Activated CD8-positive, alpha-beta memory T cell treated with anti-CD3 and anti-CD28 coated beads, Interleukin-2, amount 50 U/mL, for 1 hour (primary cell): ENCODE measurements at regions not wholly inside any gene's neighbourhood (a gene's known extent, or its start where the extent isn't known, plus 50 kb on each side); places are given as distances from the start of the nearest gene placed in this dataset.

ENCODE experiments used
- DNase-seq: peaks from one replicate; pipeline ENCODE4 v3.0.0-alpha.2; 2020; ENCODE audit errors: extremely low read depth

- DNase-seq: no peak
Observed at GRCh38 chr6:163837691-163838431, 423.3 kb downstream of the QKI start.

GRCh38 chr6:163836876-163837690 is 422.6 kb downstream of the QKI start:
- DNase-seq: no peak

- DNase-seq: no peak
Observed at GRCh38 chr6:163835439-163836171, 421.1 kb downstream of the QKI start.

- DNase-seq: no peak
Observed at GRCh38 chr6:163834226-163834970, 419.9 kb downstream of the QKI start.

- DNase-seq: no peak
Observed at GRCh38 chr6:163831736-163832135, 417.2 kb downstream of the QKI start.

- no peak for DNase-seq
Observed at GRCh38 chr6:163830641-163831040, 416.1 kb downstream of the QKI start.

GRCh38 chr6:163828038-163828795 is 413.7 kb downstream of the QKI start:
- no peak for DNase-seq

- no peak for DNase-seq
Observed at GRCh38 chr6:163827143-163827542, 412.6 kb downstream of the QKI start.

GRCh38 chr6:163826629-163827028 is 412.1 kb downstream of the QKI start:
- no peak for DNase-seq

- no peak for DNase-seq
Observed at GRCh38 chr6:163825033-163825432, 410.5 kb downstream of the QKI start.

GRCh38 chr6:163823577-163823976 is 409.1 kb downstream of the QKI start:
- DNase-seq: no peak

GRCh38 chr6:163820745-163821458 is 406.4 kb downstream of the QKI start:
- no peak for DNase-seq

- DNase-seq: no peak
Observed at GRCh38 chr6:163820171-163820570, 405.7 kb downstream of the QKI start.

- no peak for DNase-seq
Observed at GRCh38 chr6:163818719-163819118, 404.2 kb downstream of the QKI start.

GRCh38 chr6:163816441-163816840 is 401.9 kb downstream of the QKI start:
- no peak for DNase-seq

GRCh38 chr6:163815796-163816195 is 401.3 kb downstream of the QKI start:
- no peak for DNase-seq

- no peak for DNase-seq
Observed at GRCh38 chr6:163814494-163815364, 400.2 kb downstream of the QKI start.

GRCh38 chr6:163813979-163814493 is 399.5 kb downstream of the QKI start:
- no peak for DNase-seq

- DNase-seq: no peak
Observed at GRCh38 chr6:163811317-163811716, 396.8 kb downstream of the QKI start.
